Left lung (tissue), 4 donors: ENCODE measurements at regions not wholly inside any gene's neighbourhood (a gene's known extent, or its start where the extent isn't known, plus 50 kb on each side); places are given as distances from the start of the nearest gene placed in this dataset.

Experiments used
- ATAC-seq: fragments of 200-7000 bp; cut with Tn5 transposase; one replicate; pipeline ENCODE4 v1.9.1; 2020; ENCODE audit warnings: moderate library complexity
- DNase-seq, 4 donors: peaks; one replicate each; pipeline ENCODE4 v3.0.0-alpha.2; 2013 to 2020
- H3K27ac ChIP-seq, 2 donors: fragments of 200-600 bp; sonication (generic) in 1 of 2; one replicate each; pipeline versions ENCODE4 v1.5.0 to v1.8.0; 2020 to 2021
- H3K27me3 ChIP-seq, 2 donors: fragments of 200-600 bp; sonication (generic) in 1 of 2; one replicate each; pipeline versions ENCODE4 v1.5.0 to v1.8.0; 2020 to 2021
- H3K36me3 ChIP-seq, 2 donors: fragments of 200-600 bp; sonication (generic) in 1 of 2; one replicate each; pipeline versions ENCODE4 v1.5.0 to v1.8.0; 2020 to 2021
- H3K4me1 ChIP-seq, 2 donors: fragments of 200-600 bp; one replicate each; pipeline ENCODE4 v1.8.0; 2021
- H3K4me3 ChIP-seq, 2 donors: fragments of 200-600 bp; sonication (generic) in 1 of 2; one replicate each; pipeline versions ENCODE4 v1.5.0 to v1.8.0; 2020 to 2021; ENCODE audit warnings: mild to moderate bottlenecking in 1 of 2
- H3K9me3 ChIP-seq, 2 donors: fragments of 200-600 bp; sonication (generic) in 1 of 2; one replicate each; pipeline versions ENCODE4 v1.5.0 to v1.8.0; 2020 to 2021
- CTCF ChIP-seq, 2 donors: fragments of 200-600 bp; sonication (generic) in 1 of 2; IDR thresholded peaks; one replicate each; pipeline versions ENCODE4 v1.5.0 to v1.8.0; 2021; ENCODE audit warnings: antibody characterized with exemption in 2 of 2
- intact Hi-C, 2 donors: fragments of 100-400 bp; cut with DNase I; formaldehyde crosslinking; loops; one replicate each; pipeline versions ENCODE4 v1.11.2 to v1.14.2; 2022
- donor health status: DM: no; HTN: yes; CAD: no.
- donor health status: DM: no; HTN: no; CAD: no.

- intact Hi-C loops = no loop called here
- Histone ChIP-seq H3K9me3 (no peaks in the 10 kb centered on the region), H3K36me3 (no peaks in the 10 kb centered on the region), H3K4me3 (no peak overlapping the region), H3K27me3 (peaks cover 0 to 16% of the 10 kb centered on the region in 2 donors), H3K4me1 (no peaks in the 10 kb centered on the region), H3K27ac (no peak overlapping the region)
- no peak for DNase-seq
- no peak for TF ChIP-seq CTCF (IDR thresholded peaks at IDR 0.05)
- no peak for ATAC-seq
Measured at GRCh38 chr18:24814521-24814920, 354.1 kb downstream of the HRH4 start.

GRCh38 chr18:24817150-24817549 lies 356.7 kb downstream of the HRH4 start:
- no peak overlapping the region for H3K4me3 ChIP-seq
- DNase-seq (no peak), ATAC-seq (no peak)
- TF ChIP-seq CTCF (IDR thresholded peaks at IDR 0.05) = no peak
- H3K36me3 ChIP-seq = no peaks in the 10 kb centered on the region
- no peaks in the 10 kb centered on the region for H3K9me3 ChIP-seq
- intact Hi-C loops = no loop called here
- no peaks in the 10 kb centered on the region for H3K4me1 ChIP-seq
- H3K27me3 ChIP-seq = peaks cover 0 to 16% of the 10 kb centered on the region in 2 donors
- H3K27ac ChIP-seq = no peak overlapping the region

GRCh38 chr18:24817587-24818371 lies 357.3 kb downstream of the HRH4 start:
- Histone ChIP-seq H3K4me3 (no peak overlapping the region), H3K4me1 (no peaks in the 10 kb centered on the region), H3K36me3 (no peaks in the 10 kb centered on the region), H3K9me3 (no peaks in the 10 kb centered on the region), H3K27me3 (peaks cover 0 to 16% of the 10 kb centered on the region in 2 donors), H3K27ac (no peak overlapping the region)
- DNase-seq (no peak), ATAC-seq (no peak)
- no peak for TF ChIP-seq CTCF (IDR thresholded peaks at IDR 0.05)
- intact Hi-C loops = no loop called here

GRCh38 chr18:24818441-24818840 lies 358.0 kb downstream of the HRH4 start:
- TF ChIP-seq CTCF (IDR thresholded peaks at IDR 0.05) = no peak
- intact Hi-C loops = no loop called here
- no peak for DNase-seq
- Histone ChIP-seq H3K27me3 (peaks cover 0 to 16% of the 10 kb centered on the region in 2 donors), H3K9me3 (no peaks in the 10 kb centered on the region), H3K4me1 (no peaks in the 10 kb centered on the region), H3K27ac (no peak overlapping the region), H3K36me3 (no peaks in the 10 kb centered on the region), H3K4me3 (no peak overlapping the region)
- no peak for ATAC-seq

GRCh38 chr18:24819141-24819890 lies 358.9 kb downstream of the HRH4 start:
- no peaks in the 10 kb centered on the region for H3K9me3 ChIP-seq
- ATAC-seq (no peak), DNase-seq (no peak)
- H3K27me3 ChIP-seq = peaks cover 0 to 16% of the 10 kb centered on the region in 2 donors
- H3K36me3 ChIP-seq = no peaks in the 10 kb centered on the region
- no peak overlapping the region for H3K27ac ChIP-seq
- TF ChIP-seq CTCF (IDR thresholded peaks at IDR 0.05) = no peak
- intact Hi-C loops = no loop called here
- no peaks in the 10 kb centered on the region for H3K4me1 ChIP-seq
- no peak overlapping the region for H3K4me3 ChIP-seq
